NCI-H2107 treated with DMSO at 0.1 percent for 48 hours (cell line): ENCODE measurements at regions not wholly inside any gene's neighbourhood (a gene's known extent, or its start where the extent isn't known, plus 50 kb on each side); places are given as distances from the start of the nearest gene placed in this dataset.

ENCODE experiments used
- DNase-seq: peaks from one replicate; lab custom pipeline; 2025; ENCODE audit not compliant: unreplicated experiment; lab: John Stamatoyannopoulos, UW

- DNase-seq = no peak
These were observed 236.3 kb downstream of the KLF6 start for GRCh38 chr10:3548702-3549101.

GRCh38 chr10:3548076-3548475 lies 236.9 kb downstream of the KLF6 start:
- DNase-seq = no peak

GRCh38 chr10:3544561-3544960 lies 240.4 kb downstream of the KLF6 start:
- no peak for DNase-seq

- DNase-seq = no peak
These were observed 242.8 kb downstream of the KLF6 start for GRCh38 chr10:3542185-3542611.

- no peak for DNase-seq
These were observed 245.2 kb downstream of the KLF6 start for GRCh38 chr10:3539696-3540383.

- peak; percentile 37 for DNase-seq
These were observed 246.1 kb downstream of the KLF6 start for GRCh38 chr10:3538656-3539531.

GRCh38 chr10:3538291-3538655 lies 246.7 kb downstream of the KLF6 start:
- no peak for DNase-seq

GRCh38 chr10:3537518-3537917 lies 247.5 kb downstream of the KLF6 start:
- DNase-seq = no peak

GRCh38 chr10:3535001-3535400 lies 250.0 kb downstream of the KLF6 start:
- no peak for DNase-seq

GRCh38 chr10:3534433-3534832 lies 250.6 kb downstream of the KLF6 start:
- no peak for DNase-seq

GRCh38 chr10:3533296-3533695 lies 251.7 kb downstream of the KLF6 start:
- DNase-seq = no peak

- DNase-seq = no peak
These were observed 252.4 kb downstream of the KLF6 start for GRCh38 chr10:3532644-3533043.

- no peak for DNase-seq
These were observed 253.3 kb downstream of the KLF6 start for GRCh38 chr10:3531670-3532069.

- DNase-seq = no peak
These were observed 254.0 kb downstream of the KLF6 start for GRCh38 chr10:3530783-3531645.

- no peak for DNase-seq
These were observed 254.7 kb downstream of the KLF6 start for GRCh38 chr10:3530346-3530745.

- DNase-seq = no peak
These were observed 255.3 kb downstream of the KLF6 start for GRCh38 chr10:3529691-3530090.

GRCh38 chr10:3528823-3529403 lies 256.1 kb downstream of the KLF6 start:
- no peak for DNase-seq

- DNase-seq = no peak
These were observed 256.7 kb downstream of the KLF6 start for GRCh38 chr10:3528271-3528670.

- DNase-seq = no peak
These were observed 257.1 kb downstream of the KLF6 start for GRCh38 chr10:3527869-3528268.

- DNase-seq = no peak
These were observed 258.1 kb downstream of the KLF6 start for GRCh38 chr10:3526727-3527501.
